SK-N-SH treated with all-trans-retinoic acid at 6 μM for 48 hours (cell line): ENCODE measurements at regions not wholly inside any gene's neighbourhood (a gene's known extent, or its start where the extent isn't known, plus 50 kb on each side); places are given as distances from the start of the nearest gene placed in this dataset.

Source experiments
- ATAC-seq: fragments of 200-7000 bp; cut with Tn5 transposase; 3 replicates; pipeline ENCODE4 v1.9.1; 2020; ENCODE audit warnings: mild to moderate bottlenecking, moderate library complexity
- ARNTL ChIP-seq: fragments of 450-650 bp; formaldehyde crosslinking; IDR thresholded peaks from 2 replicates; pipeline ENCODE4 v1.5.0; 2020; ENCODE audit warnings: low read depth, mild to moderate bottlenecking, moderate library complexity, borderline replicate concordance
- BACH2 ChIP-seq: fragments of 250-450 bp; sonication (Bioruptor Pico); IDR thresholded peaks from 2 replicates; pipeline ENCODE4 v1.9.0; 2021; ENCODE audit warnings: mild to moderate bottlenecking, borderline replicate concordance
- CSDC2 ChIP-seq: fragments of 250-450 bp; sonication (Bioruptor Pico); IDR thresholded peaks from 2 replicates; pipeline ENCODE4 v1.5.0; 2020; ENCODE audit warnings: mild to moderate bottlenecking, moderate library complexity
- ESRRG ChIP-seq: fragments of 250-450 bp; sonication (Bioruptor Pico); IDR thresholded peaks from 2 replicates; pipeline ENCODE4 v1.6.1; 2021; ENCODE audit warnings: mild to moderate bottlenecking
- GLIS3 ChIP-seq: fragments of 250-450 bp; sonication (Bioruptor Pico); IDR thresholded peaks from 2 replicates; pipeline ENCODE4 v1.5.0; 2020; ENCODE audit warnings: mild to moderate bottlenecking, moderate library complexity
- ISL1 ChIP-seq: fragments of 250-450 bp; sonication (Bioruptor Pico); IDR thresholded peaks from 2 replicates; pipeline ENCODE4 v2.1.2; 2022; ENCODE audit warnings: mild to moderate bottlenecking, moderate library complexity
- OSR1 ChIP-seq: fragments of 250-450 bp; sonication (Bioruptor Pico); IDR thresholded peaks from 2 replicates; pipeline ENCODE4 v1.8.0; 2022; ENCODE audit warnings: moderate library complexity, mild to moderate bottlenecking, inconsistent platforms
- RARB ChIP-seq: fragments of 250-450 bp; sonication (Bioruptor Pico); IDR thresholded peaks from 2 replicates; pipeline ENCODE4 v1.8.0; 2021; ENCODE audit warnings: mild to moderate bottlenecking, moderate library complexity
- SNAI2 ChIP-seq: fragments of 250-450 bp; sonication (Bioruptor Pico); IDR thresholded peaks from 2 replicates; pipeline ENCODE4 v1.5.0; 2020; ENCODE audit warnings: mild to moderate bottlenecking, moderate library complexity
- TOX ChIP-seq: fragments of 250-450 bp; sonication (Bioruptor Pico); IDR thresholded peaks from 2 replicates; pipeline ENCODE4 v1.8.0; 2021; ENCODE audit warnings: mild to moderate bottlenecking, moderate library complexity, borderline replicate concordance
- ZC3H10 ChIP-seq: fragments of 250-450 bp; sonication (Bioruptor Pico); IDR thresholded peaks from 2 replicates; pipeline ENCODE4 v1.5.1; 2021; ENCODE audit warnings: mild to moderate bottlenecking, moderate library complexity
- ZFP3 ChIP-seq: fragments of 250-450 bp; sonication (Bioruptor Pico); IDR thresholded peaks from 2 replicates; pipeline ENCODE4 v1.5.0; 2020; ENCODE audit warnings: mild to moderate bottlenecking, moderate library complexity
- ZFP30 ChIP-seq: fragments of 450-650 bp; formaldehyde crosslinking; IDR thresholded peaks from 2 replicates; pipeline ENCODE4 v1.5.0; 2022; ENCODE audit warnings: mild to moderate bottlenecking, moderate library complexity
- ZNF565 ChIP-seq: fragments of 450-650 bp; formaldehyde crosslinking; conservative IDR thresholded peaks from 2 replicates; pipeline ENCODE4 v1.5.0; 2020; ENCODE audit warnings: low read depth, mild to moderate bottlenecking, moderate library complexity
- ZNF8 ChIP-seq: fragments of 450-650 bp; formaldehyde crosslinking; IDR thresholded peaks from 2 replicates; pipeline ENCODE4 v1.5.0; 2020; ENCODE audit warnings: mild to moderate bottlenecking, moderate library complexity
- TF ChIP-seq, protein P1 (sequence below): fragments of 250-450 bp; sonication (Bioruptor Pico); IDR thresholded peaks from 2 replicates; pipeline ENCODE4 v1.5.0; 2020; ENCODE audit warnings: mild to moderate bottlenecking, moderate library complexity
- TF ChIP-seq, protein P2 (sequence below): fragments of 250-450 bp; sonication (Bioruptor Pico); IDR thresholded peaks from 2 replicates; pipeline ENCODE4 v1.5.1; 2020; ENCODE audit warnings: low read depth, mild to moderate bottlenecking, moderate library complexity
- TF ChIP-seq, protein P3 (sequence below): fragments of 250-450 bp; sonication (Bioruptor Pico); IDR thresholded peaks from 2 replicates; pipeline ENCODE4 v1.5.1; 2021; ENCODE audit warnings: mild to moderate bottlenecking, moderate library complexity
- TF ChIP-seq, protein P4 (sequence below): fragments of 250-450 bp; sonication (Bioruptor Pico); IDR thresholded peaks from 2 replicates; pipeline ENCODE4 v1.8.0; 2020; ENCODE audit warnings: mild to moderate bottlenecking, moderate library complexity, borderline replicate concordance
- TF ChIP-seq, protein P5 (sequence below): fragments of 250-450 bp; sonication (Bioruptor Pico); IDR thresholded peaks from 2 replicates; pipeline ENCODE4 v1.8.0; 2021; ENCODE audit warnings: low read depth, mild to moderate bottlenecking, moderate library complexity, borderline replicate concordance

DNA sequence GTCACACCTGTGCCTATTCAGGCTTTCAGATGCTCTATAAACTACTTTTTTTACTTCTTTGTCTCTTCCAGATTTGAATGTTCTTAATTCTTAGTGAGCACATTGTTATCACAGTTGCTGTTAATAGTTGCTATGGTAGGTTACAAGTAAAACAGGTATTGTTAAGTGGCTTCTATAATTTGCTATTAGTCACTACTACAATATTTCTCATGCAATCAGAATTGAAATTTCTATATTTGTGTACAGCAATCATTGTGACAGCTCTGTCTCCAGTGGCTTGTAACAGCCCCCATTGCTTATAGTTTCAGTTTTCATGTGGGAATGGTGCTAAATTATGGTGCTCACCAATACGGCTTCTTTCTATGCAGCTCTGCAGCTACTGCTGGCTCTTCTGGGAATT is 318.4 kb upstream of the GOLIM4 start:
- ATAC-seq = no peak
- TF ChIP-seq ESRRG (CRISPR knock-in tag) = no peak
- no peak for TF ChIP-seq CSDC2 (CRISPR knock-in tag)
- no peak for TF ChIP-seq BACH2
- TF ChIP-seq, protein P1, sequence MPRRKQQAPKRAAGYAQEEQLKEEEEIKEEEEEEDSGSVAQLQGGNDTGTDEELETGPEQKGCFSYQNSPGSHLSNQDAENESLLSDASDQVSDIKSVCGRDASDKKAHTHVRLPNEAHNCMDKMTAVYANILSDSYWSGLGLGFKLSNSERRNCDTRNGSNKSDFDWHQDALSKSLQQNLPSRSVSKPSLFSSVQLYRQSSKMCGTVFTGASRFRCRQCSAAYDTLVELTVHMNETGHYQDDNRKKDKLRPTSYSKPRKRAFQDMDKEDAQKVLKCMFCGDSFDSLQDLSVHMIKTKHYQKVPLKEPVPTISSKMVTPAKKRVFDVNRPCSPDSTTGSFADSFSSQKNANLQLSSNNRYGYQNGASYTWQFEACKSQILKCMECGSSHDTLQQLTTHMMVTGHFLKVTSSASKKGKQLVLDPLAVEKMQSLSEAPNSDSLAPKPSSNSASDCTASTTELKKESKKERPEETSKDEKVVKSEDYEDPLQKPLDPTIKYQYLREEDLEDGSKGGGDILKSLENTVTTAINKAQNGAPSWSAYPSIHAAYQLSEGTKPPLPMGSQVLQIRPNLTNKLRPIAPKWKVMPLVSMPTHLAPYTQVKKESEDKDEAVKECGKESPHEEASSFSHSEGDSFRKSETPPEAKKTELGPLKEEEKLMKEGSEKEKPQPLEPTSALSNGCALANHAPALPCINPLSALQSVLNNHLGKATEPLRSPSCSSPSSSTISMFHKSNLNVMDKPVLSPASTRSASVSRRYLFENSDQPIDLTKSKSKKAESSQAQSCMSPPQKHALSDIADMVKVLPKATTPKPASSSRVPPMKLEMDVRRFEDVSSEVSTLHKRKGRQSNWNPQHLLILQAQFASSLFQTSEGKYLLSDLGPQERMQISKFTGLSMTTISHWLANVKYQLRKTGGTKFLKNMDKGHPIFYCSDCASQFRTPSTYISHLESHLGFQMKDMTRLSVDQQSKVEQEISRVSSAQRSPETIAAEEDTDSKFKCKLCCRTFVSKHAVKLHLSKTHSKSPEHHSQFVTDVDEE = no peak
- no peak for TF ChIP-seq ARNTL
- no peak for TF ChIP-seq RARB (CRISPR knock-in tag)
- TF ChIP-seq, protein P2, sequence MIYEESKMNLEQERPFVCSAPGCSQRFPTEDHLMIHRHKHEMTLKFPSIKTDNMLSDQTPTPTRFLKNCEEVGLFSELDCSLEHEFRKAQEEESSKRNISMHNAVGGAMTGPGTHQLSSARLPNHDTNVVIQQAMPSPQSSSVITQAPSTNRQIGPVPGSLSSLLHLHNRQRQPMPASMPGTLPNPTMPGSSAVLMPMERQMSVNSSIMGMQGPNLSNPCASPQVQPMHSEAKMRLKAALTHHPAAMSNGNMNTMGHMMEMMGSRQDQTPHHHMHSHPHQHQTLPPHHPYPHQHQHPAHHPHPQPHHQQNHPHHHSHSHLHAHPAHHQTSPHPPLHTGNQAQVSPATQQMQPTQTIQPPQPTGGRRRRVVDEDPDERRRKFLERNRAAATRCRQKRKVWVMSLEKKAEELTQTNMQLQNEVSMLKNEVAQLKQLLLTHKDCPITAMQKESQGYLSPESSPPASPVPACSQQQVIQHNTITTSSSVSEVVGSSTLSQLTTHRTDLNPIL (CRISPR knock-in tag) = no peak
- no peak for TF ChIP-seq ZC3H10 (CRISPR knock-in tag)
- TF ChIP-seq, protein P3, sequence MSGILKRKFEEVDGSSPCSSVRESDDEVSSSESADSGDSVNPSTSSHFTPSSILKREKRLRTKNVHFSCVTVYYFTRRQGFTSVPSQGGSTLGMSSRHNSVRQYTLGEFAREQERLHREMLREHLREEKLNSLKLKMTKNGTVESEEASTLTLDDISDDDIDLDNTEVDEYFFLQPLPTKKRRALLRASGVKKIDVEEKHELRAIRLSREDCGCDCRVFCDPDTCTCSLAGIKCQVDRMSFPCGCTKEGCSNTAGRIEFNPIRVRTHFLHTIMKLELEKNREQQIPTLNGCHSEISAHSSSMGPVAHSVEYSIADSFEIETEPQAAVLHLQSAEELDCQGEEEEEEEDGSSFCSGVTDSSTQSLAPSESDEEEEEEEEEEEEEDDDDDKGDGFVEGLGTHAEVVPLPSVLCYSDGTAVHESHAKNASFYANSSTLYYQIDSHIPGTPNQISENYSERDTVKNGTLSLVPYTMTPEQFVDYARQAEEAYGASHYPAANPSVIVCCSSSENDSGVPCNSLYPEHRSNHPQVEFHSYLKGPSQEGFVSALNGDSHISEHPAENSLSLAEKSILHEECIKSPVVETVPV (CRISPR knock-in tag) = no peak
- TF ChIP-seq ZNF565 (CRISPR knock-in tag) = no peak
- TF ChIP-seq ISL1 (CRISPR knock-in tag) = no peak
- no peak for TF ChIP-seq GLIS3 (CRISPR knock-in tag)
- no peak for TF ChIP-seq TOX (CRISPR knock-in tag)
- TF ChIP-seq ZNF8 (CRISPR knock-in tag) = no peak
- TF ChIP-seq, protein P4, sequence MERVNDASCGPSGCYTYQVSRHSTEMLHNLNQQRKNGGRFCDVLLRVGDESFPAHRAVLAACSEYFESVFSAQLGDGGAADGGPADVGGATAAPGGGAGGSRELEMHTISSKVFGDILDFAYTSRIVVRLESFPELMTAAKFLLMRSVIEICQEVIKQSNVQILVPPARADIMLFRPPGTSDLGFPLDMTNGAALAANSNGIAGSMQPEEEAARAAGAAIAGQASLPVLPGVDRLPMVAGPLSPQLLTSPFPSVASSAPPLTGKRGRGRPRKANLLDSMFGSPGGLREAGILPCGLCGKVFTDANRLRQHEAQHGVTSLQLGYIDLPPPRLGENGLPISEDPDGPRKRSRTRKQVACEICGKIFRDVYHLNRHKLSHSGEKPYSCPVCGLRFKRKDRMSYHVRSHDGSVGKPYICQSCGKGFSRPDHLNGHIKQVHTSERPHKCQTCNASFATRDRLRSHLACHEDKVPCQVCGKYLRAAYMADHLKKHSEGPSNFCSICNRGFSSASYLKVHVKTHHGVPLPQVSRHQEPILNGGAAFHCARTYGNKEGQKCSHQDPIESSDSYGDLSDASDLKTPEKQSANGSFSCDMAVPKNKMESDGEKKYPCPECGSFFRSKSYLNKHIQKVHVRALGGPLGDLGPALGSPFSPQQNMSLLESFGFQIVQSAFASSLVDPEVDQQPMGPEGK (CRISPR knock-in tag) = no peak
- TF ChIP-seq SNAI2 (CRISPR knock-in tag) = no peak
- TF ChIP-seq, protein P5, sequence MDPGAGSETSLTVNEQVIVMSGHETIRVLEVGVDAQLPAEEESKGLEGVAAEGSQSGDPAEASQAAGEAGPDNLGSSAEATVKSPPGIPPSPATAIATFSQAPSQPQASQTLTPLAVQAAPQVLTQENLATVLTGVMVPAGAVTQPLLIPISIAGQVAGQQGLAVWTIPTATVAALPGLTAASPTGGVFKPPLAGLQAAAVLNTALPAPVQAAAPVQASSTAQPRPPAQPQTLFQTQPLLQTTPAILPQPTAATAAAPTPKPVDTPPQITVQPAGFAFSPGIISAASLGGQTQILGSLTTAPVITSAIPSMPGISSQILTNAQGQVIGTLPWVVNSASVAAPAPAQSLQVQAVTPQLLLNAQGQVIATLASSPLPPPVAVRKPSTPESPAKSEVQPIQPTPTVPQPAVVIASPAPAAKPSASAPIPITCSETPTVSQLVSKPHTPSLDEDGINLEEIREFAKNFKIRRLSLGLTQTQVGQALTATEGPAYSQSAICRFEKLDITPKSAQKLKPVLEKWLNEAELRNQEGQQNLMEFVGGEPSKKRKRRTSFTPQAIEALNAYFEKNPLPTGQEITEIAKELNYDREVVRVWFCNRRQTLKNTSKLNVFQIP = no peak
- no peak for TF ChIP-seq OSR1 (CRISPR knock-in tag)

DNA sequence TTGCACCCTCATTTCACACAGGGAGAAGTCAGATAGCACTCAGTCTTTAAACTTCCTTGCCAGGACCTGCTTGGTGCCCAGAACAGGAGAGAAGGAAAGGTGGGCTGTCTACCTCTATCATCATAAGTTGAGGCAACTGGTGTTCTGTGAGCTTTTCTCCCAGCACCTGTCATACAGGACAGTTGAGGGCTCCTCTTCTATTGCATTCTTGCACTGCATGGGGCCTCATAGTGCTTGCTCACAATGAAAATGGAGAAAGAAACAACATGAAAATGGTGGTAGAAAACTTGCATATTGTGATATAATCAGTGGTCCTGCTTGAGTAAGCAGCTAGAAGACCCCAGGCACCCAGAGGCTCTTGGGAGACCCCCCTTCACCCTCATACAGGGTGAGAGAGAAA is 311.7 kb upstream of the GOLIM4 start:
- TF ChIP-seq ISL1 (CRISPR knock-in tag) (no peak), ZFP3 (no peak), ZFP30 (CRISPR knock-in tag) (no peak), ZNF565 (CRISPR knock-in tag) (no peak), ZNF8 (CRISPR knock-in tag) (no peak), GLIS3 (CRISPR knock-in tag) (no peak), RARB (CRISPR knock-in tag) (no peak), BACH2 (no peak)
- TF ChIP-seq, protein P4 (CRISPR knock-in tag) = no peak
- TF ChIP-seq, protein P3 (CRISPR knock-in tag) = no peak
- TF ChIP-seq, all 23 proteins: peak for 0
- no peak for ATAC-seq
